H1 (cell line): ENCODE measurements at regions not wholly inside any gene's neighbourhood (a gene's known extent, or its start where the extent isn't known, plus 50 kb on each side); places are given as distances from the start of the nearest gene placed in this dataset.

Experiments
- BACH1 ChIP-seq: IDR thresholded peaks from 2 replicates; pipeline ENCODE4 v1.6.1; 2012; ENCODE audit warnings: low read length, improper control_type of control experiment
- CTBP2 ChIP-seq: IDR thresholded peaks from 2 replicates; pipeline ENCODE4 v1.7.0; 2011; ENCODE audit warnings: borderline replicate concordance, mild to moderate bottlenecking, moderate library complexity, mixed read lengths, low read length; ENCODE audit not compliant: insufficient read depth, insufficient read length
- FOSL1 ChIP-seq: IDR thresholded peaks from 2 replicates; pipeline ENCODE4 v1.6.1; 2011; ENCODE audit warnings: mild to moderate bottlenecking, low read depth, low read length, moderate library complexity; ENCODE audit not compliant: insufficient read depth
- HDAC2 ChIP-seq, 2 experiments: fragments of 300-600 bp in 1 of 2; sonication (generic) in 1 of 2; IDR thresholded peaks; 2 replicates each; pipeline ENCODE4 v1.6.1; 2011 to 2012; ENCODE audit warnings: low read depth in 2 of 2, low read length in 2 of 2, mild to moderate bottlenecking in 2 of 2, moderate library complexity in 2 of 2, borderline replicate concordance in 1 of 2, inconsistent platforms in 1 of 2
- TBP ChIP-seq: IDR thresholded peaks from 2 replicates; pipeline ENCODE4 v1.6.1; 2011; ENCODE audit warnings: low read depth, low read length, improper control_type of control experiment

GRCh38 chr18:22545066-22545760 is 127.5 kb upstream of the CTAGE1 start (continued):
- TF ChIP-seq FOSL1, result no peak
- no peak for TF ChIP-seq CTBP2
- no peak for TF ChIP-seq TBP
- no peak for TF ChIP-seq BACH1
- no peak for TF ChIP-seq HDAC2 (IDR thresholded peaks at IDR 0.05; ENCODE audit: borderline replicate concordance in 1 of 2, low read depth in 2 of 2, low read length in 2 of 2)
